B cell (primary cell): ENCODE measurements at regions not wholly inside any gene's neighbourhood (a gene's known extent, or its start where the extent isn't known, plus 50 kb on each side); places are given as distances from the start of the nearest gene placed in this dataset.

Source experiments
- CTCF ChIP-seq: fragments of 200-600 bp; IDR thresholded peaks from one replicate; pipeline ENCODE4 v1.8.0; 2022; ENCODE audit warnings: antibody characterized with exemption, mild to moderate bottlenecking
- EZH2 ChIP-seq: IDR thresholded peaks from 2 replicates; pipeline ENCODE4 v1.6.1; 2012; ENCODE audit warnings: borderline replicate concordance, low read depth, mild to moderate bottlenecking, moderate library complexity, low read length; ENCODE audit not compliant: insufficient read depth, poor library complexity, severe bottlenecking

GRCh38 chr13:88345171-88345847 is 674.1 kb downstream of the SLITRK5 start:
- no peak for TF ChIP-seq CTCF
- TF ChIP-seq EZH2, result no peak
